ENCODE measurements at regions not wholly inside any gene's neighbourhood (a gene's known extent, or its start where the extent isn't known, plus 50 kb on each side); places are given as distances from the start of the nearest gene placed in this dataset.

DNA sequence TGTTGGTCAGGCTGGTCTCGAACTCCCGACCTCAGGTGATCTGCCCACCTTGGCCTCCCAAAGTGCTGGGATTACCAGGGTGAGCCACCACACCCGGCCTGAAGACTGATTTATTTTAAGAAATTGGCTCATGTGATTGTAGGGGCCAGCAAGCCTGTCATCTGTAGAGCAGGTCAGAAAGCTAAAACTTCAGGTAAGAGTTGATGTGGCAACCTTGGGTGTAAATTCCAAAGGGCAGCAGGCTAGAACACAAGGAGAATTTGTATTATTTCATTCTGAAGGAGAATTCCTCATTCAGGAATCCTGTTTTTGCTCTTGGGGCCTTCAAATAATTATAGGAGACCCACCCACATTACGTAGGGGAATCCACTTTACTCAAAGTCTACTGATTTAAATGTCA is 728.7 kb downstream of the LTN1 start:
- Histone ChIP-seq H3K27me3 (ENCODE audit: control insufficient read depth, low read length) (no peaks in the 10 kb centered on the region), H3K9me3 (ENCODE audit: control insufficient read depth, insufficient read depth, low read length) (no peaks in the 10 kb centered on the region), H3K9me2 (replicated peaks; ENCODE audit: control insufficient read depth, low read length) (no peaks in the 10 kb centered on the region), H4K20me1 (ENCODE audit: control insufficient read depth, insufficient read depth, low read depth, low read length) (no peaks in the 10 kb centered on the region), H3K27ac (ENCODE audit: low read depth, low read length) (no peak overlapping the region), H3K36me3 (ENCODE audit: control insufficient read depth, low read length) (no peaks in the 10 kb centered on the region), H3K4me1 (ENCODE audit: control insufficient read depth, low read length) (no peaks in the 10 kb centered on the region), H3K79me2 (ENCODE audit: control insufficient read depth, low read length) (no peaks in the 10 kb centered on the region), H3K4me2 (ENCODE audit: low read length) (no peak overlapping the region), H3F3A (ENCODE audit: control insufficient read depth, insufficient read depth) (no peaks in the 10 kb centered on the region), H3K4me3 (ENCODE audit: low read length) (no peak overlapping the region)
- TF ChIP-seq, protein P1, sequence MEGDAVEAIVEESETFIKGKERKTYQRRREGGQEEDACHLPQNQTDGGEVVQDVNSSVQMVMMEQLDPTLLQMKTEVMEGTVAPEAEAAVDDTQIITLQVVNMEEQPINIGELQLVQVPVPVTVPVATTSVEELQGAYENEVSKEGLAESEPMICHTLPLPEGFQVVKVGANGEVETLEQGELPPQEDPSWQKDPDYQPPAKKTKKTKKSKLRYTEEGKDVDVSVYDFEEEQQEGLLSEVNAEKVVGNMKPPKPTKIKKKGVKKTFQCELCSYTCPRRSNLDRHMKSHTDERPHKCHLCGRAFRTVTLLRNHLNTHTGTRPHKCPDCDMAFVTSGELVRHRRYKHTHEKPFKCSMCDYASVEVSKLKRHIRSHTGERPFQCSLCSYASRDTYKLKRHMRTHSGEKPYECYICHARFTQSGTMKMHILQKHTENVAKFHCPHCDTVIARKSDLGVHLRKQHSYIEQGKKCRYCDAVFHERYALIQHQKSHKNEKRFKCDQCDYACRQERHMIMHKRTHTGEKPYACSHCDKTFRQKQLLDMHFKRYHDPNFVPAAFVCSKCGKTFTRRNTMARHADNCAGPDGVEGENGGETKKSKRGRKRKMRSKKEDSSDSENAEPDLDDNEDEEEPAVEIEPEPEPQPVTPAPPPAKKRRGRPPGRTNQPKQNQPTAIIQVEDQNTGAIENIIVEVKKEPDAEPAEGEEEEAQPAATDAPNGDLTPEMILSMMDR (IDR thresholded peaks at IDR 0.05; ENCODE audit: low read depth, low read length, poor library complexity, severe bottlenecking): no peak
- no peak for TF ChIP-seq EZH2phosphoT487 (IDR thresholded peaks at IDR 0.05; ENCODE audit: borderline replicate concordance, low read length)

DNA sequence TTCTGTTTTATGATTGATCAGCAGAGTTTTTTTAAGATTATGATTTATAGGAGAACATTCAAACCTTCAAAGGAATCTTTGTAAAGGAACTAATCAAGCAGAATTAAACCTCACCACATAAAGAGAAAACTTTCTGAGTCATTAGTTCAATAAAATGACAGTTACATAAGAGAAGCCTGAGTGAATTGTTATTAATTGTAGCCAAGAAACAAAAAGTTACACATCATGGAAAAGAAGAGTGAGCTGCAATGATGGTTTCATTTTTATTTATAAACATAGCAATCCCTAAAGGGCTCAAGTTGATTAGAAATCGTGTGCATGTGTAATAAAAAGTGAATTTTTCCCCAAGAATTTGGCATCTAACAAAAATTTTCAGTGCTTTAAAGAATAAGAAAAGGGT is 731.4 kb downstream of the LTN1 start:
- Histone ChIP-seq H3K4me1 (ENCODE audit: control insufficient read depth, low read length) (no peaks in the 10 kb centered on the region), H4K20me1 (ENCODE audit: control insufficient read depth, insufficient read depth, low read depth, low read length) (no peaks in the 10 kb centered on the region), H3K79me2 (ENCODE audit: control insufficient read depth, low read length) (no peaks in the 10 kb centered on the region), H3K9me3 (ENCODE audit: control insufficient read depth, insufficient read depth, low read length) (no peaks in the 10 kb centered on the region), H3K4me3 (ENCODE audit: low read length) (no peak overlapping the region), H3K36me3 (ENCODE audit: control insufficient read depth, low read length) (no peaks in the 10 kb centered on the region), H3K9me2 (replicated peaks; ENCODE audit: control insufficient read depth, low read length) (no peaks in the 10 kb centered on the region), H3K27ac (ENCODE audit: low read depth, low read length) (no peak overlapping the region), H3F3A (ENCODE audit: control insufficient read depth, insufficient read depth) (no peaks in the 10 kb centered on the region), H3K27me3 (ENCODE audit: control insufficient read depth, low read length) (no peaks in the 10 kb centered on the region), H3K4me2 (ENCODE audit: low read length) (no peak overlapping the region)
- no peak for TF ChIP-seq EZH2phosphoT487 (IDR thresholded peaks at IDR 0.05; ENCODE audit: borderline replicate concordance, low read length)
- TF ChIP-seq, protein P1 (IDR thresholded peaks at IDR 0.05; ENCODE audit: low read depth, low read length, poor library complexity, severe bottlenecking): no peak

DNA sequence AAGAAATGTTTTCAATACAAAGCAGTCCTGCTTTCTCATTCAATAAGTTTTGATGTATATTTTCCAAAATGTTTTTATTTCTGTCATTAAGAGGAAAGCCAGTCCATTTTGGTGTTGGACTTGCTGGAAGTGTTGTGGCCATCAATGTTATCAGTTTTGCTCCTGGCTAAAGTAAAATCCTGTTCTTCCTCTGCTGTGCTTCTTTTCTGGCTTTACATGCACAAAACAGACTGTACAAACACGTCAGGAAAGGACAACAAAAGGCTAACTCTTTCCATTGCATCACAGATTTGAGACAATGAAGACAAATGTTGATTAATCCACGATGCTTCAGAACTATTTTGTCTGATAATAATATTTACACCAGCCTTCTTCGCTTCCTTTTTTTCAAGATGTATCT is 735.4 kb downstream of the LTN1 start:
- H3F3A ChIP-seq (ENCODE audit: control insufficient read depth, insufficient read depth): no peaks in the 10 kb centered on the region
- no peaks in the 10 kb centered on the region for H3K4me1 ChIP-seq (ENCODE audit: control insufficient read depth, low read length)
- H3K27ac ChIP-seq (ENCODE audit: low read depth, low read length): no peak overlapping the region
- H3K27me3 ChIP-seq (ENCODE audit: control insufficient read depth, low read length): no peaks in the 10 kb centered on the region
- TF ChIP-seq, protein P1 (IDR thresholded peaks at IDR 0.05; ENCODE audit: low read depth, low read length, poor library complexity, severe bottlenecking): no peak
- no peak for TF ChIP-seq EZH2phosphoT487 (IDR thresholded peaks at IDR 0.05; ENCODE audit: borderline replicate concordance, low read length)
- H3K9me3 ChIP-seq (ENCODE audit: control insufficient read depth, insufficient read depth, low read length): no peaks in the 10 kb centered on the region
- no peak overlapping the region for H3K4me3 ChIP-seq (ENCODE audit: low read length)
- no peaks in the 10 kb centered on the region for H3K79me2 ChIP-seq (ENCODE audit: control insufficient read depth, low read length)
- H3K4me2 ChIP-seq (ENCODE audit: low read length): no peak overlapping the region
- no peaks in the 10 kb centered on the region for H3K9me2 ChIP-seq (replicated peaks; ENCODE audit: control insufficient read depth, low read length)
- H3K36me3 ChIP-seq (ENCODE audit: control insufficient read depth, low read length): no peaks in the 10 kb centered on the region
- no peaks in the 10 kb centered on the region for H4K20me1 ChIP-seq (ENCODE audit: control insufficient read depth, insufficient read depth, low read depth, low read length)

DNA sequence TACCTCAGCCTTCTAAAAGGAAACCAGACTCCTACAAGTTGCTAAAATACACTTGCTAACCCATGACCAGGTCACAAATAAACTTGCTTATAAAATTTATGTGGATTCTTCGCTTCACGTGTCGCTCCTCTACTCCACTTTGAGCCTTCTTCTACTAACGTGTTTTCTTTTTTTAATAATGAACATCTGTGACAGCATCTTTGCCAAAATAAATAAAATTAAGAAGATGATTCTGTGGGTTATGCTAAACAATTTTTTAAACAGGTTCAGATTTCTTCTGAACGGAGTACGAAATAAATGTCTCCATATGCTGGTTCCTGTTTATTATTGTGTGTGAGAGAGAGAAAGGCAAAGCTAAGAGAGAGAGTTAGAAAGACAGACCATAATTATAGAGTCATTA is 735.8 kb downstream of the LTN1 start:
- Histone ChIP-seq H3K4me2 (ENCODE audit: low read length) (no peak overlapping the region), H3K9me2 (replicated peaks; ENCODE audit: control insufficient read depth, low read length) (no peaks in the 10 kb centered on the region), H3K79me2 (ENCODE audit: control insufficient read depth, low read length) (no peaks in the 10 kb centered on the region), H3K4me1 (ENCODE audit: control insufficient read depth, low read length) (no peaks in the 10 kb centered on the region), H3F3A (ENCODE audit: control insufficient read depth, insufficient read depth) (no peaks in the 10 kb centered on the region), H3K27ac (ENCODE audit: low read depth, low read length) (no peak overlapping the region), H3K27me3 (ENCODE audit: control insufficient read depth, low read length) (no peaks in the 10 kb centered on the region), H3K9me3 (ENCODE audit: control insufficient read depth, insufficient read depth, low read length) (no peaks in the 10 kb centered on the region), H4K20me1 (ENCODE audit: control insufficient read depth, insufficient read depth, low read depth, low read length) (no peaks in the 10 kb centered on the region), H3K4me3 (ENCODE audit: low read length) (no peak overlapping the region), H3K36me3 (ENCODE audit: control insufficient read depth, low read length) (no peaks in the 10 kb centered on the region)
- no peak for TF ChIP-seq EZH2phosphoT487 (IDR thresholded peaks at IDR 0.05; ENCODE audit: borderline replicate concordance, low read length)
- TF ChIP-seq, protein P1 (IDR thresholded peaks at IDR 0.05; ENCODE audit: low read depth, low read length, poor library complexity, severe bottlenecking): no peak
